GM18502 (cell line): ENCODE measurements at regions not wholly inside any gene's neighbourhood (a gene's known extent, or its start where the extent isn't known, plus 50 kb on each side); places are given as distances from the start of the nearest gene placed in this dataset.
"Not testable (repeated sequence)": the region's sequence is repeated elsewhere in the genome, so short reads cannot be mapped to it uniquely, and the experiment has no call there.

Experiments
- ATAC-seq: cut with Tn5 transposase; IDR thresholded peaks from one replicate; pipeline ENCODE4 v1.9.1; 2021; ENCODE audit warnings: mild to moderate bottlenecking; ENCODE audit not compliant: unreplicated experiment, poor library complexity

DNA sequence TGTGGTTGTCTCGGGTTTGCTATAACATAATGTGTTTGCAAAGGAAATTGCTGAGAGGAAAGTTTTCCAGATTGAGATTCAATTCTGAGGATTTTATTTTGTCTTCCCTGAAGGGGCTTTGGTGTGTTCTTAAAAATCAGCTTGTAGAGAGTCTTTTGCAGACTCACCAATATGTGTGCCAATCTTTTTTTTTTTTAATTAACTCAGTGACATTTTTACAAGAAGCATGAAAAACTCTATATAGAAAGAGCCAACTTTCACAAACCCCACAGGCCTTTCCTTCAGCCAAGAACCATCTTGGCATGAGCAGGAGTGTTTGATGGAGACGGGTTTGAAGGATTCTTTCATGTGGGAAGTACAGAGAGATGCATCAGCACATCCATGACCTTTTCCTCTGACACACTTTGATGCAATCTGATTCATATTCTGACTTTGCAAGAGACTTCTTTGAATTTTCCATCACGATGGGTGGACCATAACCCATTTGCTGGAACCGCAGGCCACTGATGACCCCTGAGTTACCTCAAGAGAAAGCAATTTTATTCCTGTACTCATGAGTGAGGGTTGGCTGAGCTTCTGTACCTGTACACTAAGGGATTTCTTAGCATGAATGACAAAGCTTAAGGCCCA is 892.6 kb downstream of the XPNPEP1 start:
- ATAC-seq = no peak

GRCh38 chr10:109029870-109030269 is 893.4 kb downstream of the XPNPEP1 start:
- ATAC-seq = no peak

- no peak for ATAC-seq
These were observed 895.7 kb downstream of the XPNPEP1 start for GRCh38 chr10:109027534-109028185.

GRCh38 chr10:109025172-109025571 is 898.1 kb downstream of the XPNPEP1 start:
- ATAC-seq = no peak

GRCh38 chr10:109022417-109023049 is 900.8 kb downstream of the XPNPEP1 start:
- ATAC-seq = no peak

GRCh38 chr10:109019001-109019424 is 904.3 kb downstream of the XPNPEP1 start:
- ATAC-seq = no peak

GRCh38 chr10:109007514-109007913 is 915.8 kb downstream of the XPNPEP1 start:
- ATAC-seq = no peak

- no peak for ATAC-seq
These were observed 932.9 kb downstream of the XPNPEP1 start for GRCh38 chr10:108990441-108990840.

DNA sequence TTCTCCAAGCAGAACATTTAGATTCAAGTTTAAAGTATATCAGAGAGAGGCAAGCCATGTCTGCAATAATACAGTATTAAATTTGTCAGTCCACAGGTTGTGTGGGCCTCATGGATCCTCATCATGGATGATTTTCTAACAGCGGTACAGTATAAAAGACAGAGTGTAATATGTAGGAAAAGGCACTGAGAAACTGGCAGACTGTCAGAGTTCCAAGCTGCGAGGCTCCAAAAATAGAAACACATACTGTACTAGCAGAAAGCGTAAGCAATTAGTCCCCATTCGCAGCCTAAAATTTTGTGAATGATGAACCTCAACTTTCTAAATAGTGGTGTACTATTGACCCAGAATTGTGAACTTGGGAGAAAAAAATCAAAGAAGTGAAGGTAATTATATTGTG is 933.3 kb downstream of the XPNPEP1 start:
- no peak for ATAC-seq

- no peak for ATAC-seq
These were observed 941.2 kb downstream of the XPNPEP1 start for GRCh38 chr10:108982159-108982558.

DNA sequence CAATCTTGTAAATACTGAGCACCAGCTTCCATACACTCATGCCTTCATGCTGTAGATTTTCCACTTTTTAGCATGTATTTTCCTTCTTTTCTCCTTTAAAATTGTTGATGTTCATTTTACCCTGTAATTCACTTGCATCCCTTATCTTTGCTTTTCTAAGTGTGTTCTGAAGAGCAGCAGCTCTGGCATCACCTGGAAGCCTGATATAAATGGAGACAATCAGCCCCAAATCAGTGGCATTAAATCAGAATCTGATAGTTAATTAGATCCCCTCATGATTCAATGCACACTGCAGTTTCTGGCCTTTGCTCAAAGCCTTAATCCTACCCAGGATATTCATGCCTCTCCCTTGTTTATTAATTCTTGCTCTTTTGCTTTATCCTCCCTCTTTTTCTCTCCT is 942.4 kb downstream of the XPNPEP1 start:
- ATAC-seq = no peak

GRCh38 chr10:108975459-108976058 is 947.8 kb downstream of the XPNPEP1 start:
- ATAC-seq = no peak

GRCh38 chr10:108970016-108970415 is 953.3 kb downstream of the XPNPEP1 start:
- no peak for ATAC-seq

GRCh38 chr10:108966411-108966810 is 956.9 kb downstream of the XPNPEP1 start:
- no peak for ATAC-seq

DNA sequence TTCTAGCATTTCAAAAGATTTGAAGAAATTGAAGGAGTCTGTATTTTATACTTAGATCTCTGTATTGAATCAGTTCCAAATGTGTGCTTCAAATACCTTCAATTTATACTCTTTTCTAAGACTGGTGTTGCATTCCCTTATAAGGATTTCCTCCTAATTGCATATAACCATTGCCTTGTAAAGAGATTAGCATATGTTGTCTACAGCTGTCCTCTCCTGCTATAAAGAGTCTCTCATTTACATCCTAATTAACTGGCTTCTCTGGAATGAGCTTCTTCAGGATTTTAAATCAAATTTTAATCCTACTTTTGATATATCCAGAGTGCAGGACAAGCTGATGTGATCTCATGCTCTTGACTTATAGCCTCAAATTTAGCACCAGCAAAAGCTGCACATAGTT is 957.3 kb downstream of the XPNPEP1 start:
- ATAC-seq = no peak

DNA sequence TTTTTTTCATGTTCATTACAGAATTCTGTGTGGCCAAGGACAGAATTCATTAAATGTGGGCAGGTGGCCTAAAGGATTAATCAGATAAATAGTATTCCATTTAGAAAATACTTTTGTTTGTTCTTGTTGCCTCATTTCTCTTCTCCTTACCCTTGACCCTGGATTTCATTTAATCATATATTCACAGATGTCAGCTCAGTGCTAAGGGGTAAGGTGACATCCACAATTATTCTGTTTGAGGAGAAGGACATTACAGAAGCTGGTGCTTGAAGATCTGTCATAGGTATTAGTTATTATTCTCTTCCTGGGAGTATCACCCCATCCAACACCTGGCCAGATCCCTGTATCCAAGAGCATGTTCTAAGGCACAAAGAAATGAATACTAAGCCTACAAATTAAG is 961.1 kb downstream of the XPNPEP1 start:
- ATAC-seq = no peak

GRCh38 chr10:108957681-108958080 is 965.6 kb downstream of the XPNPEP1 start:
- ATAC-seq = no peak

GRCh38 chr10:108956149-108956548 is 967.2 kb downstream of the XPNPEP1 start:
- no peak for ATAC-seq

DNA sequence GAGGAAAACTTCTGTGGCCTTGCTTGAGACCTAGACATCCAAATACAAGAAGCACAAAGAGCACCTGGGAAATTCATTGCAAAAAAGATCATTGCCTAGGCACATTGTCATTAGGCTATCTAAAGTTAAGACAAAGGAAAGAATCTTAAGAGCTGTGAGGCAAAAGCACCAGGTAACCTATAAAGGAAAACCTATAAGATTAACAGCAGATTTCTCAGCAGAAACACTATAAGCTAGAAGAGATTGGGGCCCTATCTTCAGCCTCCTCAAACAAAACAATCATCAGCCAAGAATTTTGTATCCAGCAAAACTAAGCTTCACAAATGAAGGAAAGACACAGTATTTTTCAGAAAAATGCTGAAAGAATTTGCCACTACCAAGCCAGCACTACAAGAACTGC is 1003.3 kb downstream of the XPNPEP1 start:
- ATAC-seq = not testable (repeated sequence)

DNA sequence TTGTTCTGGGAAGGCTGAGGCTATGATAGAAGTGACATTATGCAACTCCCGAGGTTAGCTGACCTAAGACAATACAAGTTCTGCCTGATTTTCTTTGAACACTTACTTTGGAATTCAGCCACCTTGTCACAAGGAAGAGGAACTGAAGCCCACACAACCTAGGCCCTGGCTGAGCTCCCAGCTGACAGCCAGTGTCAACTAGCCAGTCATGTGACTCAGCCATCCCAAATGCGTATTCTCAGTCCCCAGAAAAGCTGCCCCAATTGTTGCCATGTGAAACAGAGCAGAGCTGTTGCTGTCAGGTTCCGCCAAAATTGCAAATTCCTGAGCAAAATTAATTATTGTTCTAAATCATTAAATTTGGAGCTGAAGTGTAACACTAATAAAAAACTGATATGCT is 1010.0 kb downstream of the XPNPEP1 start:
- ATAC-seq = no peak

DNA sequence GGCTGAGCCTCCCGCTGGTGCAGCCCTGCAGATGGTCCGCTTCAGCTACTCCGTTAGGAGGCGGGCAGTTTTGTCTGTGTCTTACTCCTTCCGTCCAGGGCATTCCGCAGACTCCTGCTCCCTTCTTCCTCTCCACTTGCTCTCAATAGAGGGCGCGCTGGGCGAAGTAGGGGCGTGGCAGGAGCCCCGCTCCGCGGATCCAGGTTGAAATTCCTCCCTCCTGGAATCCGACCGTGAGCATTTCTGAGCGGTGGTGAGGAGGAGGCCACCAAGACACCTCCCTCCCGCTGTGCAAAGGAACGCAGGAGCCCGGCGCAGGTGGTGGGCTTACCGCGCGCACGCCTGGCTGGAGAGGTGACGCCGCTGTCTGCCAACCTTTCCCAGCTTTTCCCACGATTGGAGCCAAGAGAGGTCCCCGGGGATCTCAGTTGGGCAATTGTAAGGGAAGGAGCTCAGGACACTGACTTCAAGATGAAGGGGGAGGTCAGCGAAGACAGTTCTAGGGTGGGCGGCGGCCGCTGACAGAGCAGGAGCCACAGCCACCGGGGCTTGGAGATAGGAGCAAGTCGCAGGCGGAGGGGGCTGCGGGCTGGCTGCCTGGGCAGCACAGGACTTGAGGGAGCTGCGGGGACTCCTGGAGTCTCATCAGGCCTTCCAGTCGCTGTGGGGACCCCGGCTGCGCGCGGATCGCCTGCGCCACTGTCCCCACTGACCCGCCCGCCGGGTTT is 1011.3 kb downstream of the XPNPEP1 start:
- ATAC-seq = peak; percentile 64
